Tibial artery (tissue), 4 donors: ENCODE measurements at regions not wholly inside any gene's neighbourhood (a gene's known extent, or its start where the extent isn't known, plus 50 kb on each side); places are given as distances from the start of the nearest gene placed in this dataset.

Experiments
- DNase-seq, 2 donors: peaks; one replicate each; pipeline ENCODE4 v3.0.0-alpha.2; 2019
- H3K27ac ChIP-seq, 2 donors: fragments of 200-600 bp; sonication (generic) in 1 of 2; 1 replicate in 1 of 2; 2 replicates in 1 of 2; pipeline ENCODE4 v1.5.1; 2018 to 2019; ENCODE audit warnings: mild to moderate bottlenecking in 1 of 2
- H3K27me3 ChIP-seq, 2 donors: fragments of 200-600 bp; sonication (generic) in 1 of 2; one replicate each; pipeline versions ENCODE4 v1.5.1 to v1.6.0; 2016 to 2019
- H3K36me3 ChIP-seq, 3 donors: fragments of 200-600 bp; sonication (generic) in 2 of 3; one replicate each; pipeline ENCODE4 v1.5.1; 2016 to 2019; ENCODE audit warnings: mild to moderate bottlenecking in 2 of 3
- H3K4me1 ChIP-seq, 4 donors: fragments of 200-600 bp; sonication (generic) in 2 of 4; 1 replicate in 3 of 4; 2 replicates in 1 of 4; pipeline ENCODE4 v1.5.1; 2016 to 2019
- H3K4me3 ChIP-seq, 2 donors: fragments of 200-600 bp; sonication (generic) in 1 of 2; 1 replicate in 1 of 2; 2 replicates in 1 of 2; pipeline ENCODE4 v1.5.1; 2018 to 2019; ENCODE audit warnings: mild to moderate bottlenecking in 2 of 2
- H3K9me3 ChIP-seq, 3 donors: fragments of 200-600 bp; sonication (generic) in 1 of 3; one replicate each; pipeline ENCODE4 v1.5.1; 2016 to 2019
- intact Hi-C: fragments of 100-400 bp; cut with DNase I; formaldehyde crosslinking; loops from one replicate; pipeline ENCODE4 v1.15.0; 2023; ENCODE audit warnings: low total_unique reads
- TF ChIP-seq, protein P1 (sequence below), 2 experiments: fragments of 200-600 bp in 1 of 2; fragments of 450-650 bp in 1 of 2; IDR thresholded peaks; one replicate each; pipeline ENCODE4 v1.5.1; 2017 to 2019; ENCODE audit warnings: antibody characterized with exemption in 2 of 2, mild to moderate bottlenecking in 1 of 2, moderate library complexity in 1 of 2

DNA sequence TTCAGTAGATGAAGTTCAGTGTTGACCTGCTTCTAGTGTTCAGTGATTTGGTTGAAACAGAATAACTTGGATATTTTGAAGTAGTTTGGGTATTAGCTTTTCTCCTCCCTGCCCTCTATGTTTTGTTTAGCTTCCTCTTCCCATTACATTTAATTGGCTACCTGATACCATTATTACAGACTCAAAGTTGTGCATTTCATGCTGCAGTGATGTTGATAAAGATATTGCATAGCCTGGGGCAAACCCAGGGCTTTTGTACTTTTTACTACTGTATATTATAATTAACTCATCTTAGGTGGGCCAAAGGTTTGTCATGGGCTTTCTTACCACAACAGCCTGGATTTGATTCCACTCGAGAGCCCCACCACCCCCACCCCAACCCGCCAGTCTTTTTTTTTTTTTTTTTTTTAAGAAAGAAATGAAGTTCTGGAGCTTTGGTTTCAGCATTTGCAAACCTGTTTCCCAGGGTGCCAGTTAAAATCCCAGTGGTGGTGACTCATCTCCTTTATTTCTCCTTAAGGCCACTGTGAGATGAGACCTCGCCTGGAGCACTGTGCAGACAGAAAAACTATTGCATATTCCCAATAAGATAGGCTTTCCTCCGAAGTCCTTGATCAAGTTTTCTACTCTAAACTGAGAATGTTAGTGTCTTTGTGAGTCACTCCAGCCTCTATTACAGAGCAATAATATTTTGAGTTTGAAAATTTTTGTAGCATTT is 393.7 kb upstream of the FANCL start:
- H3K27me3 ChIP-seq, result no peaks in the 10 kb centered on the region
- no peak overlapping the region for H3K27ac ChIP-seq
- H3K36me3 ChIP-seq, result no peaks in the 10 kb centered on the region
- no peaks in the 10 kb centered on the region for H3K4me1 ChIP-seq
- H3K9me3 ChIP-seq, result no peaks in the 10 kb centered on the region
- no peak for DNase-seq
- H3K4me3 ChIP-seq, result no peak overlapping the region
- TF ChIP-seq, protein P1, sequence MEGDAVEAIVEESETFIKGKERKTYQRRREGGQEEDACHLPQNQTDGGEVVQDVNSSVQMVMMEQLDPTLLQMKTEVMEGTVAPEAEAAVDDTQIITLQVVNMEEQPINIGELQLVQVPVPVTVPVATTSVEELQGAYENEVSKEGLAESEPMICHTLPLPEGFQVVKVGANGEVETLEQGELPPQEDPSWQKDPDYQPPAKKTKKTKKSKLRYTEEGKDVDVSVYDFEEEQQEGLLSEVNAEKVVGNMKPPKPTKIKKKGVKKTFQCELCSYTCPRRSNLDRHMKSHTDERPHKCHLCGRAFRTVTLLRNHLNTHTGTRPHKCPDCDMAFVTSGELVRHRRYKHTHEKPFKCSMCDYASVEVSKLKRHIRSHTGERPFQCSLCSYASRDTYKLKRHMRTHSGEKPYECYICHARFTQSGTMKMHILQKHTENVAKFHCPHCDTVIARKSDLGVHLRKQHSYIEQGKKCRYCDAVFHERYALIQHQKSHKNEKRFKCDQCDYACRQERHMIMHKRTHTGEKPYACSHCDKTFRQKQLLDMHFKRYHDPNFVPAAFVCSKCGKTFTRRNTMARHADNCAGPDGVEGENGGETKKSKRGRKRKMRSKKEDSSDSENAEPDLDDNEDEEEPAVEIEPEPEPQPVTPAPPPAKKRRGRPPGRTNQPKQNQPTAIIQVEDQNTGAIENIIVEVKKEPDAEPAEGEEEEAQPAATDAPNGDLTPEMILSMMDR (IDR thresholded peaks at IDR 0.05), result no peak
- intact Hi-C loops, result no loop called here

GRCh38 chr2:58633613-58634365 is 392.7 kb upstream of the FANCL start:
- no peaks in the 10 kb centered on the region for H3K4me1 ChIP-seq
- H3K4me3 ChIP-seq, result no peak overlapping the region
- intact Hi-C loops, result no loop called here
- H3K9me3 ChIP-seq, result no peaks in the 10 kb centered on the region
- TF ChIP-seq, protein P1 (IDR thresholded peaks at IDR 0.05), result no peak
- H3K27ac ChIP-seq, result no peak overlapping the region
- no peaks in the 10 kb centered on the region for H3K36me3 ChIP-seq
- DNase-seq, result no peak
- H3K27me3 ChIP-seq, result no peaks in the 10 kb centered on the region

- no peaks in the 10 kb centered on the region for H3K36me3 ChIP-seq
- no peak overlapping the region for H3K4me3 ChIP-seq
- TF ChIP-seq, protein P1 (IDR thresholded peaks at IDR 0.05), result no peak
- H3K4me1 ChIP-seq, result no peaks in the 10 kb centered on the region
- intact Hi-C loops, result no loop called here
- no peak for DNase-seq
- H3K27ac ChIP-seq, result no peak overlapping the region
- no peaks in the 10 kb centered on the region for H3K27me3 ChIP-seq
- H3K9me3 ChIP-seq, result no peaks in the 10 kb centered on the region
Measured at GRCh38 chr2:58631986-58632385, 390.9 kb upstream of the FANCL start.

DNA sequence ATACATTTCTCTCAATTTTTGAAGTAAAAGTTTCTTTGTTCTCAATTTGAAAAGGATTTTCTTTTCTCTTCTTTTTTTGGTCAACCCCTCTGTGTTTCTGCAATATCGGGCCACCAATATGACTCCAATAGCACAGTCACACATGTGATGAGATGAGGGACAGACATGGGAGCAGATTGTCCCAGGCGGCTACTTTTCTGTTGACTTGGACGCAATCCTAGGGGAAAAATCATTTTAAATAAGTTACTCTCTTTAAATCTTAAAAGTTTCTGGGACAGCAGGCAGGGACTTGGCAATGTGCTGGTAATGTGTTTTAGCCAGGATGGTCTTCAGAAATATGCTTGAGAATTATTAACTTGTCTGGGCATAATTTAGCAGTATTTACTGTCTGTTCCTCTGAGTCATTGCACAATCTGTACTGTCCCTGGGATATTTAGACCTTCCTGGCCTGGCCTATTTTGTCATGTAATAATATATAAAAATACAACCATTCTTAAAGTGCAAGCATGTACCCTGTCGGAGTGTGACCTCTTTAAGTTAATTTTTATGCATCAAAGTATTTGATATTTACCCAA is 388.5 kb upstream of the FANCL start:
- no peak for DNase-seq
- Histone ChIP-seq H3K27ac (no peak overlapping the region), H3K9me3 (no peaks in the 10 kb centered on the region), H3K27me3 (no peaks in the 10 kb centered on the region), H3K36me3 (no peaks in the 10 kb centered on the region), H3K4me3 (no peak overlapping the region), H3K4me1 (no peaks in the 10 kb centered on the region)
- TF ChIP-seq, protein P1 (IDR thresholded peaks at IDR 0.05), result no peak
- intact Hi-C loops, result no loop called here

DNA sequence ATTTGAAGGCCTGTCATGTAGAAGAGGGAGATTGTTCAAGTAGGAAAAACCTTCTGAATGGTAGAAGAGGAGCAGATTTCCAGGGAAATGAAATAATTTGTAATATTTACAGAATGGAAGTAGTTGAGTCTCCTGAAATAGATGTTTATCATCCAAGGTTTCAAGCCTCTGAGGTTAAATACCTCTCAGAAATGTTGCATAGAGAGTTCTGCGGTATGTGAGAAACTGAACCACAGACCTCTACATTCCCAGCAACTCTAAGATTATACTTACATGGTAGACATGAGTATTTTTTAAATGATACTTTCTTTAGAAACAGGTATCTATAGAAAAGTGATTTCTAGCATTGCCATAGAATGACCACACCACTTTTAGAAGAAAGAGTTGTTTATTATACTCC is 379.8 kb upstream of the FANCL start:
- Histone ChIP-seq H3K4me1 (no peaks in the 10 kb centered on the region), H3K9me3 (no peaks in the 10 kb centered on the region), H3K4me3 (no peak overlapping the region), H3K27me3 (no peaks in the 10 kb centered on the region), H3K27ac (no peak overlapping the region), H3K36me3 (no peaks in the 10 kb centered on the region)
- TF ChIP-seq, protein P1 (IDR thresholded peaks at IDR 0.05), result no peak
- intact Hi-C loops, result no loop called here
- no peak for DNase-seq
